ENCODE measurements at regions not wholly inside any gene's neighbourhood (a gene's known extent, or its start where the extent isn't known, plus 50 kb on each side); places are given as distances from the start of the nearest gene placed in this dataset.

GRCh38 chr2:128817813-128818212 lies 499.1 kb upstream of the HS6ST1 start:
- no peak for TF ChIP-seq EZH2phosphoT487 (IDR thresholded peaks at IDR 0.05; ENCODE audit: borderline replicate concordance, low read length)
- Histone ChIP-seq H3F3A (ENCODE audit: control insufficient read depth, insufficient read depth) (no peaks in the 10 kb centered on the region), H3K4me1 (ENCODE audit: control insufficient read depth, low read length) (no peaks in the 10 kb centered on the region), H3K27me3 (ENCODE audit: control insufficient read depth, low read length) (no peaks in the 10 kb centered on the region), H3K79me2 (ENCODE audit: control insufficient read depth, low read length) (no peaks in the 10 kb centered on the region), H4K20me1 (ENCODE audit: control insufficient read depth, insufficient read depth, low read depth, low read length) (no peaks in the 10 kb centered on the region), H3K36me3 (ENCODE audit: control insufficient read depth, low read length) (no peaks in the 10 kb centered on the region), H3K9me2 (replicated peaks; ENCODE audit: control insufficient read depth, low read length) (no peaks in the 10 kb centered on the region), H3K4me2 (ENCODE audit: low read length) (no peak overlapping the region), H3K27ac (ENCODE audit: low read depth, low read length) (no peak overlapping the region), H3K4me3 (ENCODE audit: low read length) (no peak overlapping the region), H3K9me3 (ENCODE audit: control insufficient read depth, insufficient read depth, low read length) (no peaks in the 10 kb centered on the region)

- Histone ChIP-seq H4K20me1 (ENCODE audit: control insufficient read depth, insufficient read depth, low read depth, low read length) (no peaks in the 10 kb centered on the region), H3K4me3 (ENCODE audit: low read length) (no peak overlapping the region), H3K79me2 (ENCODE audit: control insufficient read depth, low read length) (no peaks in the 10 kb centered on the region), H3K9me3 (ENCODE audit: control insufficient read depth, insufficient read depth, low read length) (no peaks in the 10 kb centered on the region), H3K27ac (ENCODE audit: low read depth, low read length) (no peak overlapping the region), H3K4me1 (ENCODE audit: control insufficient read depth, low read length) (no peaks in the 10 kb centered on the region), H3F3A (ENCODE audit: control insufficient read depth, insufficient read depth) (no peaks in the 10 kb centered on the region), H3K4me2 (ENCODE audit: low read length) (no peak overlapping the region), H3K27me3 (ENCODE audit: control insufficient read depth, low read length) (no peaks in the 10 kb centered on the region), H3K9me2 (replicated peaks; ENCODE audit: control insufficient read depth, low read length) (no peaks in the 10 kb centered on the region), H3K36me3 (ENCODE audit: control insufficient read depth, low read length) (no peaks in the 10 kb centered on the region)
- no peak for TF ChIP-seq CTCF (IDR thresholded peaks at IDR 0.05; ENCODE audit: low read depth, low read length, poor library complexity, severe bottlenecking)
- no peak for TF ChIP-seq EZH2phosphoT487 (IDR thresholded peaks at IDR 0.05; ENCODE audit: borderline replicate concordance, low read length)
Observed at GRCh38 chr2:128818248-128818647, 499.6 kb upstream of the HS6ST1 start.

GRCh38 chr2:128818704-128819491 lies 500.2 kb upstream of the HS6ST1 start:
- no peaks in the 10 kb centered on the region for H3F3A ChIP-seq (ENCODE audit: control insufficient read depth, insufficient read depth)
- H3K4me3 ChIP-seq (ENCODE audit: low read length): no peak overlapping the region
- no peaks in the 10 kb centered on the region for H3K4me1 ChIP-seq (ENCODE audit: control insufficient read depth, low read length)
- H3K9me2 ChIP-seq (replicated peaks; ENCODE audit: control insufficient read depth, low read length): no peaks in the 10 kb centered on the region
- no peaks in the 10 kb centered on the region for H3K36me3 ChIP-seq (ENCODE audit: control insufficient read depth, low read length)
- H3K79me2 ChIP-seq (ENCODE audit: control insufficient read depth, low read length): no peaks in the 10 kb centered on the region
- H3K4me2 ChIP-seq (ENCODE audit: low read length): no peak overlapping the region
- no peak for TF ChIP-seq CTCF (IDR thresholded peaks at IDR 0.05; ENCODE audit: low read depth, low read length, poor library complexity, severe bottlenecking)
- TF ChIP-seq EZH2phosphoT487 (IDR thresholded peaks at IDR 0.05; ENCODE audit: borderline replicate concordance, low read length): no peak
- no peaks in the 10 kb centered on the region for H3K27me3 ChIP-seq (ENCODE audit: control insufficient read depth, low read length)
- H4K20me1 ChIP-seq (ENCODE audit: control insufficient read depth, insufficient read depth, low read depth, low read length): no peaks in the 10 kb centered on the region
- no peaks in the 10 kb centered on the region for H3K9me3 ChIP-seq (ENCODE audit: control insufficient read depth, insufficient read depth, low read length)
- no peak overlapping the region for H3K27ac ChIP-seq (ENCODE audit: low read depth, low read length)

- TF ChIP-seq EZH2phosphoT487 (IDR thresholded peaks at IDR 0.05; ENCODE audit: borderline replicate concordance, low read length) (no peak), CTCF (IDR thresholded peaks at IDR 0.05; ENCODE audit: low read depth, low read length, poor library complexity, severe bottlenecking) (no peak)
- H3K79me2 ChIP-seq (ENCODE audit: control insufficient read depth, low read length): no peaks in the 10 kb centered on the region
- no peaks in the 10 kb centered on the region for H3K4me1 ChIP-seq (ENCODE audit: control insufficient read depth, low read length)
- H3K27me3 ChIP-seq (ENCODE audit: control insufficient read depth, low read length): no peaks in the 10 kb centered on the region
- no peak overlapping the region for H3K4me3 ChIP-seq (ENCODE audit: low read length)
- H3K4me2 ChIP-seq (ENCODE audit: low read length): no peak overlapping the region
- H3K9me3 ChIP-seq (ENCODE audit: control insufficient read depth, insufficient read depth, low read length): no peaks in the 10 kb centered on the region
- H4K20me1 ChIP-seq (ENCODE audit: control insufficient read depth, insufficient read depth, low read depth, low read length): no peaks in the 10 kb centered on the region
- no peaks in the 10 kb centered on the region for H3F3A ChIP-seq (ENCODE audit: control insufficient read depth, insufficient read depth)
- H3K27ac ChIP-seq (ENCODE audit: low read depth, low read length): no peak overlapping the region
- no peaks in the 10 kb centered on the region for H3K9me2 ChIP-seq (replicated peaks; ENCODE audit: control insufficient read depth, low read length)
- H3K36me3 ChIP-seq (ENCODE audit: control insufficient read depth, low read length): no peaks in the 10 kb centered on the region
Observed at GRCh38 chr2:128820452-128820851, 501.8 kb upstream of the HS6ST1 start.

All from DOHH2 (cell line).